Caco-2 (cell line): ENCODE measurements at regions not wholly inside any gene's neighbourhood (a gene's known extent, or its start where the extent isn't known, plus 50 kb on each side); places are given as distances from the start of the nearest gene placed in this dataset.

Experiments
- BruUV-seq: library from RNA; stranded (reverse); fragments of 400-500 nt; replicated peaks from 2 replicates; lab custom pipeline; 2021; lab: Mats Ljungman, UMichigan
- CTCF ChIA-PET: fragments of 300-600 bp; sonication (Branson Sonifier 250); formaldehyde crosslinking; loops from one replicate; lab custom pipeline; 2022; ENCODE audit warnings: antibody characterized with exemption; lab: Charles Lee
- POLR2A ChIA-PET: fragments of 300-600 bp; sonication (Branson Sonifier 250); formaldehyde crosslinking; loops from one replicate; lab custom pipeline; 2022; ENCODE audit warnings: antibody characterized with exemption; lab: Charles Lee
- DNase-seq, 2 experiments: peaks; one replicate each; pipeline versions ENCODE4 v3.0.0 to v3.0.0-alpha.2; 2020 to 2022
- H3K27me3 ChIP-seq: replicated peaks from 2 replicates; pipeline ENCODE4 v1.6.0; 2011; ENCODE audit warnings: low read length; ENCODE audit not compliant: control insufficient read depth, insufficient read depth
- H3K36me3 ChIP-seq: 2 replicates; pipeline ENCODE4 v1.5.1; 2011; ENCODE audit warnings: low read length; ENCODE audit not compliant: control insufficient read depth, insufficient read depth
- H3K4me1 ChIP-seq: fragments of 250-450 bp; sonication (Bioruptor Pico); 2 replicates; pipeline ENCODE4 v1.5.1; 2020; ENCODE audit warnings: mild to moderate bottlenecking
- H3K4me3 ChIP-seq: 2 replicates; pipeline ENCODE4 v1.5.1; 2011; ENCODE audit warnings: low read depth, mild to moderate bottlenecking, control low read depth, low read length
- H3K9me3 ChIP-seq: fragments of 250-450 bp; sonication (Bioruptor Pico); 2 replicates; pipeline ENCODE4 v1.5.1; 2020; ENCODE audit warnings: mild to moderate bottlenecking, moderate library complexity
- H3K27ac Mint-ChIP-seq: one replicate; pipeline ENCODE4 v1.8.0; 2022; ENCODE audit warnings: mixed read lengths; ENCODE audit not compliant: unreplicated experiment
- H3K27me3 Mint-ChIP-seq: one replicate; pipeline ENCODE4 v1.8.0; 2022; ENCODE audit warnings: mixed read lengths; ENCODE audit not compliant: insufficient read depth, unreplicated experiment
- H3K36me3 Mint-ChIP-seq: one replicate; pipeline ENCODE4 v1.8.0; 2022; ENCODE audit warnings: mild to moderate bottlenecking, mixed read lengths; ENCODE audit not compliant: insufficient read depth, unreplicated experiment
- H3K4me1 Mint-ChIP-seq: one replicate; pipeline ENCODE4 v1.8.0; 2022; ENCODE audit warnings: low read depth, mixed read lengths; ENCODE audit not compliant: unreplicated experiment
- H3K4me3 Mint-ChIP-seq: one replicate; pipeline ENCODE4 v1.8.0; 2022; ENCODE audit warnings: mild to moderate bottlenecking, moderate library complexity, mixed read lengths; ENCODE audit not compliant: unreplicated experiment
- H3K9me3 Mint-ChIP-seq: one replicate; pipeline ENCODE4 v1.8.0; 2022; ENCODE audit warnings: mixed read lengths; ENCODE audit not compliant: unreplicated experiment
- intact Hi-C: fragments of 100-400 bp; cut with micrococcal nuclease; formaldehyde crosslinking; loops from one replicate; pipeline ENCODE4 v1.10.0; 2022; ENCODE audit not compliant: unreplicated experiment
- TF ChIP-seq, protein P1 (sequence below), 2 experiments: fragments of 200-600 bp in 1 of 2; IDR thresholded peaks; 1 replicate in 1 of 2; 2 replicates in 1 of 2; pipeline versions ENCODE4 v1.5.1 to v1.8.0; 2011 to 2022; ENCODE audit warnings: antibody characterized with exemption in 1 of 2, control low read depth in 1 of 2, inconsistent platforms in 1 of 2, low read depth in 1 of 2, low read length in 1 of 2, mild to moderate bottlenecking in 1 of 2, moderate library complexity in 1 of 2; ENCODE audit not compliant: insufficient read depth in 1 of 2, severe bottlenecking in 1 of 2, unreplicated experiment in 1 of 2

DNA sequence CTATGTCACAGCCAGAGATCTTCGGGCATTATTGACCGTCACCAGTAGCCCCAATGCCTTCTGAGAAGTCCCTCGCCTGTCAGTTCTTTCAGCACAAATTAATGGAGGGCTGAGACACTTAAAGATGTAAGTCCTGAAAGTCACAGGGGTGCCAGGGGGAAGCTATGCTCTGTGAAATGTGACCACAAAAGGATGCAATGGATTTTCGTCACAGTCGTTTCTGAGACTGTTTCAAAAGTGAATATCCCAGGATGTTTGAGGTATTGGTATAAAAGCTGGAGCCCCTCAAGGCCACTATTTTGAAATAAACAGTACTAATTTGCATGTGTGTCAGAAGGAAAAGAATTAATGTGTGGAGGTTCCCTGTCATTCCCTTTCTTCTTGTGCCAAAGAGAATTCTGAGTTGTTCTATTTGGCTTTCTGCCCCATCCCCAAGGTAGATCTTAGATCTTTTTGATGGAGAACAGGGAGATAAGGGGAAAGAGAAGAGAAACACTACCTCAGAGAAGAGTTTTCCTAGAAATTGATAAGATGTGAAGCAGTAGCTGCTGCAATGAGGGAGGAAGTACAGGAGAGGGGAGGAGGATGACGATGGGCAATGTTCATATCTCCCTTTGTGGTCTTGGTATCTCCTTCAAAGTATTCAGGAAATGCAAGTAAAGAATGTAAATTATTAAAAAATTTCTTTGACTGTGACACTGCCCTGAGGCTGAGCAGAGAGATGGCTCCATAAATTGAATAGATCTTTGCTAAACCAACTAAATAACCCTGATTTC lies 101.8 kb upstream of the NAP1L1 start:
- Histone ChIP-seq H3K27me3 (no peaks in the 10 kb centered on the region), H3K4me3 (no peak overlapping the region), H3K36me3 (no peaks in the 10 kb centered on the region), H3K9me3 (no peaks in the 10 kb centered on the region), H3K4me1 (peaks cover 7% of the 10 kb centered on the region)
- H3K27me3 Mint-ChIP-seq: no peaks in the 10 kb centered on the region
- H3K4me3 Mint-ChIP-seq: no peak overlapping the region
- peaks cover 1% of the 10 kb centered on the region for H3K9me3 Mint-ChIP-seq
- POLR2A ChIA-PET: no interaction called here
- no TSS peak for BruUV-seq
- TF ChIP-seq, protein P1, sequence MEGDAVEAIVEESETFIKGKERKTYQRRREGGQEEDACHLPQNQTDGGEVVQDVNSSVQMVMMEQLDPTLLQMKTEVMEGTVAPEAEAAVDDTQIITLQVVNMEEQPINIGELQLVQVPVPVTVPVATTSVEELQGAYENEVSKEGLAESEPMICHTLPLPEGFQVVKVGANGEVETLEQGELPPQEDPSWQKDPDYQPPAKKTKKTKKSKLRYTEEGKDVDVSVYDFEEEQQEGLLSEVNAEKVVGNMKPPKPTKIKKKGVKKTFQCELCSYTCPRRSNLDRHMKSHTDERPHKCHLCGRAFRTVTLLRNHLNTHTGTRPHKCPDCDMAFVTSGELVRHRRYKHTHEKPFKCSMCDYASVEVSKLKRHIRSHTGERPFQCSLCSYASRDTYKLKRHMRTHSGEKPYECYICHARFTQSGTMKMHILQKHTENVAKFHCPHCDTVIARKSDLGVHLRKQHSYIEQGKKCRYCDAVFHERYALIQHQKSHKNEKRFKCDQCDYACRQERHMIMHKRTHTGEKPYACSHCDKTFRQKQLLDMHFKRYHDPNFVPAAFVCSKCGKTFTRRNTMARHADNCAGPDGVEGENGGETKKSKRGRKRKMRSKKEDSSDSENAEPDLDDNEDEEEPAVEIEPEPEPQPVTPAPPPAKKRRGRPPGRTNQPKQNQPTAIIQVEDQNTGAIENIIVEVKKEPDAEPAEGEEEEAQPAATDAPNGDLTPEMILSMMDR (IDR thresholded peaks at IDR 0.05; ENCODE audit: insufficient read depth in 1 of 2, low read depth in 1 of 2, low read length in 1 of 2, severe bottlenecking in 1 of 2, unreplicated experiment in 1 of 2): no peak
- DNase-seq: no peak
- H3K36me3 Mint-ChIP-seq: no peaks in the 10 kb centered on the region
- H3K4me1 Mint-ChIP-seq: no peaks in the 10 kb centered on the region
- CTCF ChIA-PET: no interaction called here
- intact Hi-C loops: no loop called here
- H3K27ac Mint-ChIP-seq: no peak overlapping the region

DNA sequence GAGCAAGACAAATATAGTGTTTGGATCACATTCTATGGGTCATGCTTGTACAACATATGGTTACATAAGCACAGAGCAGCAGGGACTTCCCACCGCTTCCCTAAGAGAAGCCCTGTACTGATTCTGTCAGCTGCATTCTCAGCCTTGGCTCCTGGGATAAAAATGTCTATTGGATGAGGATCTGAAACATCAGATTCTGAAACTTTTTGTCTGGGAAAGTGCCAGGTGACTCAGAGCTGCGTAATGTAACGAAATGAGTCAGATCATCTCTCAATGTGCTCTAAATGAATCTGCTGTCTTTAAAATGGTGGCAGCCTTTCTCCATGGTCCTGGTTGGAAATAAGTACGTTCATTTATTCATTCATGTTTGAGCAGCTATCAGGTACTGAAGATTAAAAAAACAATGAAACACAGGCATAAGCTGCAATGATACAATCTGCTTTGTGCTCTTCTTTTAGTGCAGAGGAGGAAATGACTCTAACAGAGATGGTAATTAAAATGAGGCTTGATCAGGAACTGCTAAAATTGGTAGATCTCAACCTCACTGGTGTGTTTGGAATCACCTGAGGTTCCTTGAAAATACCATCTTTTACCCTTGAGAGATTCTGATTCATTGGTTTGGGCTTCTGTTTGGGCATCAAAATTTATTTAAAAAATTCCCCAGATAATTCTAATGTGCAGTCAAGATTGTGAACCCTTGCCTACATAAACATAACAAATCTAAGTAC lies 99.1 kb upstream of the NAP1L1 start:
- TF ChIP-seq, protein P1 (IDR thresholded peaks at IDR 0.05; ENCODE audit: insufficient read depth in 1 of 2, low read depth in 1 of 2, low read length in 1 of 2, severe bottlenecking in 1 of 2, unreplicated experiment in 1 of 2): no peak
- Mint-ChIP-seq H3K36me3 (no peaks in the 10 kb centered on the region), H3K27me3 (no peaks in the 10 kb centered on the region), H3K27ac (no peak overlapping the region), H3K4me1 (no peaks in the 10 kb centered on the region), H3K4me3 (no peak overlapping the region), H3K9me3 (peaks cover 9% of the 10 kb centered on the region)
- no peak for DNase-seq
- no TSS peak for BruUV-seq
- Histone ChIP-seq H3K4me1 (peaks cover 7% of the 10 kb centered on the region; the same call in 1 of the 2 replicates), H3K36me3 (no peaks in the 10 kb centered on the region), H3K4me3 (no peak overlapping the region), H3K9me3 (no peaks in the 10 kb centered on the region), H3K27me3 (no peaks in the 10 kb centered on the region)
- POLR2A ChIA-PET: no interaction called here
- intact Hi-C loops: no loop called here
- CTCF ChIA-PET: no interaction called here

GRCh38 chr12:76180401-76181277 lies 96.2 kb upstream of the NAP1L1 start:
- no peak overlapping the region for H3K27ac Mint-ChIP-seq
- H3K4me1 Mint-ChIP-seq: no peaks in the 10 kb centered on the region
- H3K4me3 ChIP-seq: no peak overlapping the region
- BruUV-seq: no TSS peak
- TF ChIP-seq, protein P1 (IDR thresholded peaks at IDR 0.05; ENCODE audit: insufficient read depth in 1 of 2, low read depth in 1 of 2, low read length in 1 of 2, severe bottlenecking in 1 of 2, unreplicated experiment in 1 of 2): no peak
- ChIA-PET CTCF (no interaction called here), POLR2A (no interaction called here)
- no peaks in the 10 kb centered on the region for H3K36me3 ChIP-seq
- H3K4me1 ChIP-seq: no peaks in the 10 kb centered on the region
- peaks cover 9% of the 10 kb centered on the region for H3K9me3 Mint-ChIP-seq
- no peaks in the 10 kb centered on the region for H3K36me3 Mint-ChIP-seq
- H3K27me3 Mint-ChIP-seq: no peaks in the 10 kb centered on the region
- H3K4me3 Mint-ChIP-seq: no peak overlapping the region
- intact Hi-C loops: no loop called here
- no peak for DNase-seq
- no peaks in the 10 kb centered on the region for H3K27me3 ChIP-seq
- no peaks in the 10 kb centered on the region for H3K9me3 ChIP-seq
